Peyer's patch (tissue), 4 donors: ENCODE measurements at regions not wholly inside any gene's neighbourhood (a gene's known extent, or its start where the extent isn't known, plus 50 kb on each side); places are given as distances from the start of the nearest gene placed in this dataset.
"Not testable (repeated sequence)": the region's sequence is repeated elsewhere in the genome, so short reads cannot be mapped to it uniquely, and the experiment has no call there.

Experiments used
- DNase-seq, 3 donors: peaks; one replicate each; pipeline ENCODE4 v3.0.0-alpha.2; 2017 to 2019
- H3K27ac ChIP-seq, 4 donors: fragments of 200-600 bp; sonication (generic); one replicate each; pipeline ENCODE4 v1.5.1; 2016 to 2019
- H3K27me3 ChIP-seq, 2 donors: fragments of 200-600 bp; sonication (generic); one replicate each; pipeline ENCODE4 v1.5.1; 2019
- H3K36me3 ChIP-seq, 3 donors: fragments of 200-600 bp; sonication (generic); one replicate each; pipeline ENCODE4 v1.5.1; 2016 to 2019
- H3K4me1 ChIP-seq, 4 donors: fragments of 200-600 bp; sonication (generic); one replicate each; pipeline ENCODE4 v1.5.1; 2016 to 2019
- H3K4me3 ChIP-seq, 4 donors: fragments of 200-600 bp; sonication (generic); 1 replicate in 3 of 4; 2 replicates in 1 of 4; pipeline ENCODE4 v1.5.1; 2016 to 2019; ENCODE audit warnings: mild to moderate bottlenecking in 1 of 4
- H3K9me3 ChIP-seq, 4 donors: fragments of 200-600 bp; sonication (generic); one replicate each; pipeline ENCODE4 v1.5.1; 2016 to 2019; ENCODE audit warnings: mild to moderate bottlenecking in 1 of 4
- POLR2A ChIP-seq, 2 donors: fragments of 450-650 bp; IDR thresholded peaks; one replicate each; pipeline ENCODE4 v1.5.1; 2017; ENCODE audit warnings: antibody characterized with exemption in 2 of 2, mild to moderate bottlenecking in 2 of 2, moderate library complexity in 2 of 2
- TF ChIP-seq, protein P1 (sequence below), 6 experiments: fragments of 450-650 bp in 4 of 6; fragments of 200-600 bp in 2 of 6; sonication (generic) in 1 of 6; IDR thresholded peaks; one replicate each; pipeline ENCODE4 v1.5.1; 2017 to 2019; ENCODE audit warnings: antibody characterized with exemption in 6 of 6, mild to moderate bottlenecking in 3 of 6, moderate library complexity in 1 of 6

DNA sequence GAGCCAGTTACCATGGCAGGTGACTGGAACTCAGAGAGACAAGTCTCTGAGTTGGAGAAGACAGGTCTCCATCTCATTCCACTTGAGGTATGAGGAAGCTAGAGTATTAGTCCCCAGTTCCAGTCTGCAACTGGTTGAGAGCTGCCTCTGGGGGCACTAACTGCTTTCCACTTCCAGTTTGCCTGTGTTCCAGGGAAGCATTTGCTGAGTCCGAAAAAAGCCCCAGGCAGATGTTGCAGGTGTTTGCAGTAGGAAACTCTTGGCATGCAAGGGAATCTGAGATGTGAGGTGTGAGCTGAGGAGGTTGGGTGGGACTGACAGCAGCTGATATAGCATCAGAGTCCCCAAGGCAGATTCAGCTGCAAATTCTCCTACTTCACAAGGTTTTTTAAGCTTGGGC, 272.2 kb upstream of the CASK start:
- no peaks in the 10 kb centered on the region for H3K9me3 ChIP-seq
- H3K27me3 ChIP-seq, result no peaks in the 10 kb centered on the region
- H3K4me3 ChIP-seq, result no peak overlapping the region
- H3K36me3 ChIP-seq, result no peaks in the 10 kb centered on the region
- H3K27ac ChIP-seq, result no peak overlapping the region
- no peak for TF ChIP-seq POLR2A (IDR thresholded peaks at IDR 0.05)
- TF ChIP-seq, protein P1, sequence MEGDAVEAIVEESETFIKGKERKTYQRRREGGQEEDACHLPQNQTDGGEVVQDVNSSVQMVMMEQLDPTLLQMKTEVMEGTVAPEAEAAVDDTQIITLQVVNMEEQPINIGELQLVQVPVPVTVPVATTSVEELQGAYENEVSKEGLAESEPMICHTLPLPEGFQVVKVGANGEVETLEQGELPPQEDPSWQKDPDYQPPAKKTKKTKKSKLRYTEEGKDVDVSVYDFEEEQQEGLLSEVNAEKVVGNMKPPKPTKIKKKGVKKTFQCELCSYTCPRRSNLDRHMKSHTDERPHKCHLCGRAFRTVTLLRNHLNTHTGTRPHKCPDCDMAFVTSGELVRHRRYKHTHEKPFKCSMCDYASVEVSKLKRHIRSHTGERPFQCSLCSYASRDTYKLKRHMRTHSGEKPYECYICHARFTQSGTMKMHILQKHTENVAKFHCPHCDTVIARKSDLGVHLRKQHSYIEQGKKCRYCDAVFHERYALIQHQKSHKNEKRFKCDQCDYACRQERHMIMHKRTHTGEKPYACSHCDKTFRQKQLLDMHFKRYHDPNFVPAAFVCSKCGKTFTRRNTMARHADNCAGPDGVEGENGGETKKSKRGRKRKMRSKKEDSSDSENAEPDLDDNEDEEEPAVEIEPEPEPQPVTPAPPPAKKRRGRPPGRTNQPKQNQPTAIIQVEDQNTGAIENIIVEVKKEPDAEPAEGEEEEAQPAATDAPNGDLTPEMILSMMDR (IDR thresholded peaks at IDR 0.05), result no peak
- no peaks in the 10 kb centered on the region for H3K4me1 ChIP-seq
- no peak for DNase-seq

DNA sequence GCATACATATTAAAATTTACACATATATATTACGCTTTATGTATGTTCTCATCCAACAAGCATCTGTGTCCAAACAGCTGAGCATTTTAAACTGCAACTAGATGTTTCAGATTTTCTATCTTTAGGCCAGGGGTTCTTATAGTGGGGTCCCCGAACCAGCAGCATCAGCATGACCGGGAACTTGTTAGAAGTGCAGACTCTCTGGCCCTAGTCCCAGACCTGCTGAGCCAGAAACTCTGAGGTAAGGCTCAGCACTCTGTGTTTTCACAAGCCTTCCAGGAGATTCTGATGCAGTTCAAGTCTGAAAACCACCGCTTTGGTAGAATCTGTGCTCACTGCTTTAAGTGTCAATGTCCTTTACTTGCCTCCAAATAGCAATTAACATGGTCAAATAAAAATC, 266.2 kb upstream of the CASK start:
- H3K4me1 ChIP-seq, result no peaks in the 10 kb centered on the region
- H3K27me3 ChIP-seq, result no peaks in the 10 kb centered on the region
- no peaks in the 10 kb centered on the region for H3K36me3 ChIP-seq
- no peak overlapping the region for H3K4me3 ChIP-seq
- no peak overlapping the region for H3K27ac ChIP-seq
- no peak for DNase-seq
- no peaks in the 10 kb centered on the region for H3K9me3 ChIP-seq
- TF ChIP-seq, protein P1 (IDR thresholded peaks at IDR 0.05), result no peak
- no peak for TF ChIP-seq POLR2A (IDR thresholded peaks at IDR 0.05)

DNA sequence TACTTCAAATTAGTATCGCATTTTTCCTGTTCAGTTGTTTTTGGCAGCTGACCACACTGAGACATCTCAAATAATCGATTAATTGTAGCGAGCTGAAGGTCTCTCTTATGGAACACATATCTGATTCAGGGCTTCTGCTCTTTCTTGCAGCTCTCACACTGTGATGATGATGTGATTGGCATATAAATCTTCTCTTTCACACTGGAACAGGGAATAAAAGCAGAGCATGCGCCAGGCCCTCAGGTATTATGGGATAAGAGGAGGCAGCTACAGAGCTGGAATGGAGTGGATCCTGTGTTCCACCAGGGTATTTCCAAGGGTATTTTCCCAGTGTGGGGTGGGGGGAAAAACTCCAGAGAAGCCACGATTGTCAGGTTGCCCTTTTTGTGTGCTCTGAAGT, 265.4 kb upstream of the CASK start:
- Histone ChIP-seq H3K36me3 (no peaks in the 10 kb centered on the region), H3K4me1 (no peaks in the 10 kb centered on the region), H3K27me3 (no peaks in the 10 kb centered on the region), H3K27ac (no peak overlapping the region), H3K4me3 (no peak overlapping the region), H3K9me3 (no peaks in the 10 kb centered on the region)
- DNase-seq, result no peak
- TF ChIP-seq, protein P1 (IDR thresholded peaks at IDR 0.05), result no peak
- TF ChIP-seq POLR2A (IDR thresholded peaks at IDR 0.05), result no peak

DNA sequence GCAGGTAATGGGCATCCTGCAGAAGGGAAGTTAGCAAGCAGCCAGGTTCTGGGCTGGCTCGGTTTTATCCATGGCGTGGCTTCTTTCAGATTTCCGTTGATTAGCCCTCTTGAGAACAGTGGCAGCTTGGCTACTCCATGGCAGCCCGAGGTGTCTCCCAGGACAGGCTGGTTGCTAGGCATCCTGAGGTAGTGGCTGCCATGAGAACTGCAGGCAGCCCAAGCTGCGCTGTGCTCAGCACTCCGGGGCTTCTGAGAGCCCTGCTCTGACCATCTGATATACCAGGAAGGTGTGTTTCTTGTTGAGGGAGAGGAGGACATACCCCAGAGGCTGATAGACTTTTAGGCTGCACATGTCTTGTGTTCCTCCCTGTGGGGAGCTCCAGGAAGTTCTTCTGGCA, 253.4 kb upstream of the CASK start:
- H3K4me1 ChIP-seq, result no peaks in the 10 kb centered on the region
- no peaks in the 10 kb centered on the region for H3K36me3 ChIP-seq
- DNase-seq, result no peak
- H3K27ac ChIP-seq, result no peak overlapping the region
- TF ChIP-seq, protein P1 (IDR thresholded peaks at IDR 0.05), result no peak
- H3K9me3 ChIP-seq, result no peaks in the 10 kb centered on the region
- no peaks in the 10 kb centered on the region for H3K27me3 ChIP-seq
- H3K4me3 ChIP-seq, result no peak overlapping the region

DNA sequence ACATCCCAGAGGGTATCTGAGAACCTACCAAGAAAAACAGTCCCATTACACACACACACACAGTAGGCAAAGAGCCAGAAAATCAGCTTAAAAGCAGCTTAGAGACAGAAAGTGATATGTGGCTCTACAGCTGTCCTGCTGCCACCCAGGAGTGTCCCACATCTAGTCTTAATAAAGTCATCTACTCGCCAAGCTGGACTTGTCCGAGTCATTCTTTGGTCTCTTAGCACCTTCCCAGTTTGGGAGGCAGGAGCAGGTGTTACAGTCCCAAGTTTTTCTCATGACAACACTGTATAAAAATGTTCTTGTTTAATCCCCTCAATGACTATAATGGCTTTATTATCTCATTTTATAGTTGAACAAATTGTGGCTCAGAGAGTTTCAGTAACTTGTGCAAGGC, 252.5 kb upstream of the CASK start:
- TF ChIP-seq POLR2A (IDR thresholded peaks at IDR 0.05), result no peak
- TF ChIP-seq, protein P1 (IDR thresholded peaks at IDR 0.05), result no peak
- Histone ChIP-seq H3K4me1 (no peaks in the 10 kb centered on the region), H3K9me3 (no peaks in the 10 kb centered on the region), H3K36me3 (no peaks in the 10 kb centered on the region), H3K27ac (no peak overlapping the region), H3K4me3 (no peak overlapping the region), H3K27me3 (no peaks in the 10 kb centered on the region)
- no peak for DNase-seq

DNA sequence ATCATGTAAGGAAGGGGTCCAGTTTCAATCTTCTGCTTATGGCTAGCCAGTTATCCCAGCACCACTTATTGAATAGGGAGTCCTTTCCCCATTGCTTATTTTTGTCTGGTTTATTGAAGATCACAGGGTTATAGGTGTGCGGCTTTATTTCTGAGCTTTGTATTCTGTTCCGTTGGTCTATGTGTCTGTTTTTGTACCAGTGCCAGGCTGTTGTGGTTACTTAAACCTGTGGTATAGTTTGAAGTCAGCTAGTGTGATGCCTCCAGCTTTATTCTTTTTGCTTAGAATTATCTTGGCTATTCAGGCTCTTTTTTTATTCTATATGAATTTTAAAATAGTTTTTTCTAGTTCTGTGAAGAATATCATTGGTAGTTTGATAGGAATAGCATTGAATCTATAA, 234.6 kb upstream of the CASK start:
- not testable (repeated sequence) for H3K27ac ChIP-seq, H3K36me3 ChIP-seq, H3K27me3 ChIP-seq, H3K4me3 ChIP-seq, DNase-seq, H3K4me1 ChIP-seq, H3K9me3 ChIP-seq
